Hepatocyte (in vitro differentiated cells): ENCODE measurements at regions not wholly inside any gene's neighbourhood (a gene's known extent, or its start where the extent isn't known, plus 50 kb on each side); places are given as distances from the start of the nearest gene placed in this dataset.
"Not testable (repeated sequence)": the region's sequence is repeated elsewhere in the genome, so short reads cannot be mapped to it uniquely, and the experiment has no call there.

Experiments
- EZH2 ChIP-seq: fragments of 200-600 bp; sonication (generic); IDR thresholded peaks from 2 replicates; pipeline ENCODE4 v1.6.1; 2016; ENCODE audit warnings: antibody characterized with exemption, mild to moderate bottlenecking, borderline replicate concordance
- EZH2phosphoT487 ChIP-seq: fragments of 200-600 bp; sonication (generic); IDR thresholded peaks from one replicate; pipeline ENCODE4 v1.6.1; 2018; ENCODE audit warnings: antibody characterized with exemption, mild to moderate bottlenecking, low read depth, moderate library complexity; ENCODE audit not compliant: unreplicated experiment, severe bottlenecking
- TF ChIP-seq, protein P1 (sequence below): fragments of 200-600 bp; sonication (generic); IDR thresholded peaks from 2 replicates; pipeline ENCODE4 v1.5.1; 2016; ENCODE audit warnings: antibody characterized with exemption, mild to moderate bottlenecking; ENCODE audit not compliant: poor library complexity

DNA sequence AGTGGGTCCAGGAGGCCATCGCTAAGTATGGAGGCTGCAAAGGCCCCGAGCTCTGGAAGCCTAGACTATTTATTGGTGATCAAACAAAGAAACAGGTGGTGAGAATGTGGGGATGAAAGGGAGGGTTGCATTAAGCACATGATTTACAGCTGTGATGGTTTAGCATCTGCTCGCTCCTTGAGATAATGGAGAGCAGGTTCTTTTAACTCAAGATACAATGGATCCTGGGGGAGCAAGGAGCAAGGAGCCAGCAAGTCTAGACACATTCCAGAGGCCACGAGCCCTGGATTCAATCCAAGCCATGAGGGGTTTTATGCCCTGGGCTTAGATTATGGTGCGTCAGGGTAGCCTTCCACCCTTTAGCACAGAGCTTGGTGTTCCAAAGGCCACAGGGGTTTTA is 460.3 kb downstream of the GJA1 start:
- TF ChIP-seq, protein P1, sequence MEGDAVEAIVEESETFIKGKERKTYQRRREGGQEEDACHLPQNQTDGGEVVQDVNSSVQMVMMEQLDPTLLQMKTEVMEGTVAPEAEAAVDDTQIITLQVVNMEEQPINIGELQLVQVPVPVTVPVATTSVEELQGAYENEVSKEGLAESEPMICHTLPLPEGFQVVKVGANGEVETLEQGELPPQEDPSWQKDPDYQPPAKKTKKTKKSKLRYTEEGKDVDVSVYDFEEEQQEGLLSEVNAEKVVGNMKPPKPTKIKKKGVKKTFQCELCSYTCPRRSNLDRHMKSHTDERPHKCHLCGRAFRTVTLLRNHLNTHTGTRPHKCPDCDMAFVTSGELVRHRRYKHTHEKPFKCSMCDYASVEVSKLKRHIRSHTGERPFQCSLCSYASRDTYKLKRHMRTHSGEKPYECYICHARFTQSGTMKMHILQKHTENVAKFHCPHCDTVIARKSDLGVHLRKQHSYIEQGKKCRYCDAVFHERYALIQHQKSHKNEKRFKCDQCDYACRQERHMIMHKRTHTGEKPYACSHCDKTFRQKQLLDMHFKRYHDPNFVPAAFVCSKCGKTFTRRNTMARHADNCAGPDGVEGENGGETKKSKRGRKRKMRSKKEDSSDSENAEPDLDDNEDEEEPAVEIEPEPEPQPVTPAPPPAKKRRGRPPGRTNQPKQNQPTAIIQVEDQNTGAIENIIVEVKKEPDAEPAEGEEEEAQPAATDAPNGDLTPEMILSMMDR = not testable (repeated sequence)
- TF ChIP-seq EZH2, EZH2phosphoT487: not testable (repeated sequence)
